ENCODE measurements at regions not wholly inside any gene's neighbourhood (a gene's known extent, or its start where the extent isn't known, plus 50 kb on each side); places are given as distances from the start of the nearest gene placed in this dataset.
"Not testable (repeated sequence)": the region's sequence is repeated elsewhere in the genome, so short reads cannot be mapped to it uniquely, and the experiment has no call there.

- intact Hi-C loops (cut with micrococcal nuclease), result not testable (repeated sequence)
- TF ChIP-seq, protein P1, sequence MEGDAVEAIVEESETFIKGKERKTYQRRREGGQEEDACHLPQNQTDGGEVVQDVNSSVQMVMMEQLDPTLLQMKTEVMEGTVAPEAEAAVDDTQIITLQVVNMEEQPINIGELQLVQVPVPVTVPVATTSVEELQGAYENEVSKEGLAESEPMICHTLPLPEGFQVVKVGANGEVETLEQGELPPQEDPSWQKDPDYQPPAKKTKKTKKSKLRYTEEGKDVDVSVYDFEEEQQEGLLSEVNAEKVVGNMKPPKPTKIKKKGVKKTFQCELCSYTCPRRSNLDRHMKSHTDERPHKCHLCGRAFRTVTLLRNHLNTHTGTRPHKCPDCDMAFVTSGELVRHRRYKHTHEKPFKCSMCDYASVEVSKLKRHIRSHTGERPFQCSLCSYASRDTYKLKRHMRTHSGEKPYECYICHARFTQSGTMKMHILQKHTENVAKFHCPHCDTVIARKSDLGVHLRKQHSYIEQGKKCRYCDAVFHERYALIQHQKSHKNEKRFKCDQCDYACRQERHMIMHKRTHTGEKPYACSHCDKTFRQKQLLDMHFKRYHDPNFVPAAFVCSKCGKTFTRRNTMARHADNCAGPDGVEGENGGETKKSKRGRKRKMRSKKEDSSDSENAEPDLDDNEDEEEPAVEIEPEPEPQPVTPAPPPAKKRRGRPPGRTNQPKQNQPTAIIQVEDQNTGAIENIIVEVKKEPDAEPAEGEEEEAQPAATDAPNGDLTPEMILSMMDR (IDR thresholded peaks at IDR 0.05), result peak; percentile 61
These were observed 158.1 kb downstream of the FOXD4L6 start for GRCh38 chr9:40970340-40970739.

DNA sequence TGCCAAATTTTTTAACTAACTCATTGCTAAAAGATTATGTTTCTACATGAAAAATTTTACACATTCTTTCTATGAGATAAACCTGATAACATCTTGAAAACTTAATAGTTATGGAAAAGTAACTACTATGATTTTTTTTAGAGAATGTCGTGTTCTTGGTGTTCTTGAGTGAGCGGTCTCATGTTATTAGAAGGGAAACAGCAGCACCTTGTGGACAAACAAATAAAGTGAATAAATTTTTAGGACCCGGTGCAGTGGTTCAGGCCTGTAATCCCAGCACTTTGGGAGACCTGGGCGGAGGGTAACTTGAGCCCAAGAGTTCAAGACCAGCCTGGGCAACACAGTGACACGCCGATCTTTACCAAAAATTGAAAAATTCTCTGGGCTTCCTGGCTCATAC is 166.0 kb downstream of the FOXD4L6 start:
- DNase-seq; H3K27me3 ChIP-seq (ENCODE audit: control insufficient read depth, insufficient read depth, low read length); H3K9me3 Mint-ChIP-seq; H3K27ac Mint-ChIP-seq; intact Hi-C loops (cut with micrococcal nuclease); H3K27ac ChIP-seq (ENCODE audit: low read length); H3K9me3 ChIP-seq (ENCODE audit: control insufficient read depth, insufficient read depth, low read length); H3K4me3 Mint-ChIP-seq; H3K27me3 Mint-ChIP-seq (ENCODE audit: low read depth in 2 of 2); H3K36me3 Mint-ChIP-seq; H3K36me3 ChIP-seq (ENCODE audit: control insufficient read depth, insufficient read depth, low read length); H3K4me3 ChIP-seq (ENCODE audit: low read length); H3K4me1 ChIP-seq (ENCODE audit: control insufficient read depth, insufficient read depth, low read length); H3K4me1 Mint-ChIP-seq; ATAC-seq: not testable (repeated sequence)
- no CpG with 5 or more reads among the region's 6 CpGs for WGBS (ENCODE audit: insufficient coverage)

More at GRCh38 chr9:40970340-40970739, 158.1 kb downstream of the FOXD4L6 start:
- H3K27me3 ChIP-seq (ENCODE audit: control insufficient read depth, insufficient read depth, low read length); H3K27me3 Mint-ChIP-seq (ENCODE audit: low read depth in 2 of 2); H3K9me3 ChIP-seq (ENCODE audit: control insufficient read depth, insufficient read depth, low read length); H3K36me3 Mint-ChIP-seq; H3K9me3 Mint-ChIP-seq; H3K4me1 Mint-ChIP-seq; H3K27ac Mint-ChIP-seq; ATAC-seq; H3K4me3 ChIP-seq (ENCODE audit: low read length); DNase-seq; H3K27ac ChIP-seq (ENCODE audit: low read length); H3K4me1 ChIP-seq (ENCODE audit: control insufficient read depth, insufficient read depth, low read length); H3K4me3 Mint-ChIP-seq; H3K36me3 ChIP-seq (ENCODE audit: control insufficient read depth, insufficient read depth, low read length): not testable (repeated sequence)
- no CpG with 5 or more reads among the region's 5 CpGs for WGBS (ENCODE audit: insufficient coverage)

- H3K4me1 ChIP-seq (ENCODE audit: control insufficient read depth, insufficient read depth, low read length); H3K4me3 ChIP-seq (ENCODE audit: low read length); H3K36me3 ChIP-seq (ENCODE audit: control insufficient read depth, insufficient read depth, low read length); H3K9me3 Mint-ChIP-seq; H3K27ac Mint-ChIP-seq; H3K9me3 ChIP-seq (ENCODE audit: control insufficient read depth, insufficient read depth, low read length); H3K4me1 Mint-ChIP-seq; H3K27me3 Mint-ChIP-seq (ENCODE audit: low read depth in 2 of 2); DNase-seq; H3K27me3 ChIP-seq (ENCODE audit: control insufficient read depth, insufficient read depth, low read length); H3K27ac ChIP-seq (ENCODE audit: low read length); ATAC-seq; intact Hi-C loops (cut with micrococcal nuclease); H3K4me3 Mint-ChIP-seq; H3K36me3 Mint-ChIP-seq: not testable (repeated sequence)
- 91% methylated on average over 17 of the region's 17 CpGs for WGBS (ENCODE audit: insufficient coverage)
These were observed 176.5 kb downstream of the FOXD4L6 start for GRCh38 chr9:40951876-40952494.

DNA sequence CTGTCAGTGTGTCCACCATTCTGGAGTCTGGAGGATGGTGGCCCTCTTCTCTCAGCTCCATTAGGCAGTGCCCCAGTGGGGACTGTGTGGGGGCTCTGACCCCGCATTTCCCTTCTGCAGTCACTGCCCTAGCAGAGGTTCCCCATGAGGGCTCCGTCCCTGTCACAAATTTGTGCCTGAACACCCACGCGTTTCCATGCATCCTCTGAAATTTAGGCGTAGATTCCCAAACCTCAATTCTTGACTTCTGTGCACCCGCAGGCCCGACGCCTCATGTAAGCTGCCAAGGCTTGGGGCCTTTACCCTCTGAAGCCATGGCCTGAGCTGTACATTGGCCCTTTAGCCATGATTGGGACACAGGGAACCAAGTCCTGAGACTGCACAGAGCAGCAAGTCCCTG is 182.3 kb downstream of the FOXD4L6 start:
- H3K4me3 ChIP-seq (ENCODE audit: low read length); H3K4me1 ChIP-seq (ENCODE audit: control insufficient read depth, insufficient read depth, low read length); H3K4me1 Mint-ChIP-seq; H3K27me3 Mint-ChIP-seq (ENCODE audit: low read depth in 2 of 2); H3K27ac ChIP-seq (ENCODE audit: low read length); H3K36me3 ChIP-seq (ENCODE audit: control insufficient read depth, insufficient read depth, low read length); H3K9me3 Mint-ChIP-seq; intact Hi-C loops (cut with micrococcal nuclease); H3K27ac Mint-ChIP-seq; DNase-seq; H3K4me3 Mint-ChIP-seq; H3K9me3 ChIP-seq (ENCODE audit: control insufficient read depth, insufficient read depth, low read length); H3K27me3 ChIP-seq (ENCODE audit: control insufficient read depth, insufficient read depth, low read length); ATAC-seq; H3K36me3 Mint-ChIP-seq: not testable (repeated sequence)
- WGBS (ENCODE audit: insufficient coverage), result 97% methylated on average over 8 of the region's 8 CpGs

DNA sequence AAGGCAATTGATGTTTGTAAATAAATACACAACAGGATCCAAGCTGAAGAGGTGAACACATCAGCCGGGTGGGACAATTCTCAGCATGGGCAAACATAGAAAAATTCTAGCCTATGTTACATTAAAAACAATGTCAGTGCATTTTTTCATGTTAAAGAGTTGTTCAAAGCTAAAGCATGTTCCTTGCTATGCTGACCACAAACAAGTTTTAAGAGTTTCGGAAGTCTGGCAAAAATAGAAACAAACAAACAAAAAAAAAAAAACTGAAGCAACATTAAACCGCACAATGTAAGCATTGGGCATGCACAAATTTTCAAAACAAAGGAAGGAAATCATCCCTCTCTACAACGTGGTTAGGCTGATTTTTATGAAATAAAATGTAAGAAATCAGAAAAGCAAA is 185.8 kb downstream of the FOXD4L6 start:
- H3K27ac Mint-ChIP-seq; H3K4me1 ChIP-seq (ENCODE audit: control insufficient read depth, insufficient read depth, low read length); H3K9me3 Mint-ChIP-seq; H3K9me3 ChIP-seq (ENCODE audit: control insufficient read depth, insufficient read depth, low read length); H3K4me3 Mint-ChIP-seq; ATAC-seq; DNase-seq; H3K27me3 Mint-ChIP-seq (ENCODE audit: low read depth in 2 of 2); H3K36me3 Mint-ChIP-seq; H3K4me1 Mint-ChIP-seq; H3K36me3 ChIP-seq (ENCODE audit: control insufficient read depth, insufficient read depth, low read length); intact Hi-C loops (cut with micrococcal nuclease); H3K27ac ChIP-seq (ENCODE audit: low read length); H3K27me3 ChIP-seq (ENCODE audit: control insufficient read depth, insufficient read depth, low read length); H3K4me3 ChIP-seq (ENCODE audit: low read length): not testable (repeated sequence)
- WGBS (ENCODE audit: insufficient coverage), result 100% methylated on average over 1 of the region's 4 CpGs

DNA sequence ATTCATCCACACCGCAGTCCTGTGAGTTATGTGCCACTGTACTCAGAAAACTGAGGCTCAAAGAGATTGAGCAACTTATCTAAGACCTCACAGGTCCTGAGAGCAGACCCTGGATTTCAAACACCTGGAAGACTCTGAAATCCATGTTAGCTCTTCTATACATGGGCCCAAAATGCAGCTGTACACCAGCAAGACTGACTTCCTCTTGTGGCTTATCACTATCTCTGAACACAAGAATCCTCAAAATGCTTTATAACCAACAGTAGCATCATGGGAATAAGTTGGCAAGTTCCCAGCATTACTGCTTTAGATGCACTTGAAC is 188.6 kb downstream of the FOXD4L6 start:
- H3K27ac ChIP-seq (ENCODE audit: low read length); intact Hi-C loops (cut with micrococcal nuclease); H3K4me3 Mint-ChIP-seq: not testable (repeated sequence)

GRCh38 chr9:40939201-40939887 is 189.1 kb downstream of the FOXD4L6 start:
- H3K36me3 Mint-ChIP-seq; DNase-seq; H3K9me3 Mint-ChIP-seq; H3K4me3 ChIP-seq (ENCODE audit: low read length); H3K27ac ChIP-seq (ENCODE audit: low read length); H3K4me1 ChIP-seq (ENCODE audit: control insufficient read depth, insufficient read depth, low read length); intact Hi-C loops (cut with micrococcal nuclease); H3K27ac Mint-ChIP-seq; H3K27me3 ChIP-seq (ENCODE audit: control insufficient read depth, insufficient read depth, low read length); H3K4me1 Mint-ChIP-seq; H3K4me3 Mint-ChIP-seq; H3K36me3 ChIP-seq (ENCODE audit: control insufficient read depth, insufficient read depth, low read length); H3K27me3 Mint-ChIP-seq (ENCODE audit: low read depth in 2 of 2); ATAC-seq: not testable (repeated sequence)
- 86% methylated on average over 12 of the region's 15 CpGs for whole genome bisulfite sequencing (ENCODE audit: insufficient coverage)
- H3K9me3 ChIP-seq (ENCODE audit: control insufficient read depth, insufficient read depth, low read length), result peaks cover 11% of the 10 kb centered on the region

More for the DNA sequence above, 188.6 kb downstream of the FOXD4L6 start:
- not testable (repeated sequence) for H3K27me3 Mint-ChIP-seq (ENCODE audit: low read depth in 2 of 2); H3K4me1 Mint-ChIP-seq; H3K9me3 ChIP-seq (ENCODE audit: control insufficient read depth, insufficient read depth, low read length); H3K4me1 ChIP-seq (ENCODE audit: control insufficient read depth, insufficient read depth, low read length); H3K27ac Mint-ChIP-seq; H3K36me3 Mint-ChIP-seq; H3K36me3 ChIP-seq (ENCODE audit: control insufficient read depth, insufficient read depth, low read length); ATAC-seq; H3K9me3 Mint-ChIP-seq; H3K4me3 ChIP-seq (ENCODE audit: low read length); H3K27me3 ChIP-seq (ENCODE audit: control insufficient read depth, insufficient read depth, low read length); DNase-seq
- 94% methylated on average over 1 of the region's 1 CpG for WGBS (ENCODE audit: insufficient coverage)
